GM10266 (cell line): ENCODE measurements at regions not wholly inside any gene's neighbourhood (a gene's known extent, or its start where the extent isn't known, plus 50 kb on each side); places are given as distances from the start of the nearest gene placed in this dataset.
"Not testable (repeated sequence)": the region's sequence is repeated elsewhere in the genome, so short reads cannot be mapped to it uniquely, and the experiment has no call there.

Experiments
- DNase-seq: peaks from one replicate; pipeline ENCODE4 v3.0.0; 2012; ENCODE audit errors: extremely low spot score
- CTCF ChIP-seq: IDR thresholded peaks from 2 replicates; pipeline ENCODE4 v1.5.1; 2012; ENCODE audit warnings: mild to moderate bottlenecking, low read depth; ENCODE audit not compliant: control insufficient read depth, insufficient read depth; ENCODE audit errors: missing control alignments

- no peak for TF ChIP-seq CTCF
- no peak for DNase-seq
Observed at GRCh38 chr5:123997462-123998215, 485.7 kb downstream of the CSNK1G3 start.

- TF ChIP-seq CTCF: no peak
- no peak for DNase-seq
Observed at GRCh38 chr5:123997064-123997461, 485.1 kb downstream of the CSNK1G3 start.

- DNase-seq: no peak
- TF ChIP-seq CTCF: no peak
Observed at GRCh38 chr5:123992641-123993040, 480.7 kb downstream of the CSNK1G3 start.

- TF ChIP-seq CTCF: no peak
- DNase-seq: no peak
Observed at GRCh38 chr5:123987956-123988355, 476.0 kb downstream of the CSNK1G3 start.

- TF ChIP-seq CTCF: no peak
- DNase-seq: no peak
Observed at GRCh38 chr5:123976379-123977033, 464.5 kb downstream of the CSNK1G3 start.

GRCh38 chr5:123975521-123975920 lies 463.5 kb downstream of the CSNK1G3 start:
- DNase-seq: not testable (repeated sequence)

GRCh38 chr5:123966781-123967180 lies 454.8 kb downstream of the CSNK1G3 start:
- DNase-seq: no peak
- TF ChIP-seq CTCF: no peak

GRCh38 chr5:123965626-123966025 lies 453.6 kb downstream of the CSNK1G3 start:
- DNase-seq: no peak
- no peak for TF ChIP-seq CTCF
